HG02798 (cell line): ENCODE measurements at regions not wholly inside any gene's neighbourhood (a gene's known extent, or its start where the extent isn't known, plus 50 kb on each side); places are given as distances from the start of the nearest gene placed in this dataset.

ENCODE experiments used
- ATAC-seq: cut with Tn5 transposase; IDR thresholded peaks from one replicate; pipeline ENCODE4 v1.9.1; 2021; ENCODE audit warnings: mild to moderate bottlenecking; ENCODE audit not compliant: unreplicated experiment, poor library complexity

GRCh38 chr11:26777372-26777808 is 55.5 kb upstream of the SLC5A12 start:
- ATAC-seq: no peak

GRCh38 chr11:26778000-26778757 is 56.3 kb upstream of the SLC5A12 start:
- peak; percentile 57 for ATAC-seq

- no peak for ATAC-seq
Measured at GRCh38 chr11:26779074-26779865, 57.4 kb upstream of the SLC5A12 start.

GRCh38 chr11:26780376-26781085 is 58.7 kb upstream of the SLC5A12 start:
- no peak for ATAC-seq

- no peak for ATAC-seq
Measured at GRCh38 chr11:26782220-26782965, 60.5 kb upstream of the SLC5A12 start.

- ATAC-seq: no peak
Measured at GRCh38 chr11:26783997-26784396, 62.1 kb upstream of the SLC5A12 start.

- no peak for ATAC-seq
Measured at GRCh38 chr11:26790738-26791137, 68.9 kb upstream of the SLC5A12 start.

- no peak for ATAC-seq
Measured at GRCh38 chr11:26792941-26793340, 71.1 kb upstream of the SLC5A12 start.

- ATAC-seq: no peak
Measured at GRCh38 chr11:26793487-26793886, 71.6 kb upstream of the SLC5A12 start.

- ATAC-seq: no peak
Measured at GRCh38 chr11:26801601-26802000, 79.7 kb upstream of the SLC5A12 start.

GRCh38 chr11:26805001-26805400 is 83.1 kb upstream of the SLC5A12 start:
- ATAC-seq: no peak

GRCh38 chr11:26806219-26806618 is 84.4 kb upstream of the SLC5A12 start:
- ATAC-seq: no peak

- ATAC-seq: no peak
Measured at GRCh38 chr11:26820739-26821138, 98.9 kb upstream of the SLC5A12 start.

GRCh38 chr11:26823963-26824362 is 102.1 kb upstream of the SLC5A12 start:
- ATAC-seq: no peak

- no peak for ATAC-seq
Measured at GRCh38 chr11:26827567-26828081, 105.8 kb upstream of the SLC5A12 start.

- no peak for ATAC-seq
Measured at GRCh38 chr11:26828288-26828687, 106.4 kb upstream of the SLC5A12 start.

- ATAC-seq: peak; percentile 50
Measured at GRCh38 chr11:26830218-26830617, 108.4 kb upstream of the SLC5A12 start.

- no peak for ATAC-seq
Measured at GRCh38 chr11:26830757-26831156, 108.9 kb upstream of the SLC5A12 start.

GRCh38 chr11:26834601-26835000 is 112.7 kb upstream of the SLC5A12 start:
- ATAC-seq: no peak

- no peak for ATAC-seq
Measured at GRCh38 chr11:26835611-26836010, 113.8 kb upstream of the SLC5A12 start.
